CD14-positive monocyte (primary cell): ENCODE measurements at regions not wholly inside any gene's neighbourhood (a gene's known extent, or its start where the extent isn't known, plus 50 kb on each side); places are given as distances from the start of the nearest gene placed in this dataset.

ENCODE experiments used
- DNase-seq, 3 donors: peaks; one replicate each; pipeline ENCODE4 v3.0.0-alpha.2; 2011 to 2022
- H2AFZ ChIP-seq: 2 replicates; pipeline ENCODE4 v1.6.0; 2012; ENCODE audit warnings: mild to moderate bottlenecking, low read depth, low read length, inconsistent platforms; ENCODE audit not compliant: insufficient read depth, poor library complexity, severe bottlenecking
- H3K27ac ChIP-seq, 2 donors: 1 replicate in 1 of 2; 2 replicates in 1 of 2; pipeline ENCODE4 v1.5.1; 2012 to 2013; ENCODE audit warnings: low read length in 2 of 2, control low read depth in 1 of 2, inconsistent platforms in 1 of 2, low read depth in 1 of 2, mild to moderate bottlenecking in 1 of 2
- H3K27me3 ChIP-seq, 2 donors: one replicate each; pipeline versions ENCODE4 v1.6.0 to v1.6.1; 2011 to 2013; ENCODE audit warnings: low read length in 2 of 2; ENCODE audit not compliant: control insufficient read depth in 2 of 2, insufficient read depth in 2 of 2
- H3K36me3 ChIP-seq, 2 donors: replicated peaks in 1 of 2; 1 replicate in 1 of 2; 2 replicates in 1 of 2; pipeline versions ENCODE4 v1.5.1 to v1.6.1; 2012 to 2013; ENCODE audit warnings: low read length in 2 of 2, control low read depth in 1 of 2, inconsistent platforms in 1 of 2, mild to moderate bottlenecking in 1 of 2; ENCODE audit not compliant: insufficient read depth in 2 of 2, control insufficient read depth in 1 of 2
- H3K4me1 ChIP-seq, 2 donors: 1 replicate in 1 of 2; 2 replicates in 1 of 2; pipeline versions ENCODE4 v1.5.1 to v1.6.1; 2012 to 2013; ENCODE audit warnings: low read length in 2 of 2, control low read depth in 1 of 2, inconsistent platforms in 1 of 2, mild to moderate bottlenecking in 1 of 2, moderate library complexity in 1 of 2; ENCODE audit not compliant: insufficient read depth in 2 of 2, control insufficient read depth in 1 of 2
- H3K4me2 ChIP-seq: replicated peaks from 2 replicates; pipeline ENCODE3; 2012; ENCODE audit warnings: low read length, moderate library complexity, mild to moderate bottlenecking; ENCODE audit not compliant: poor library complexity, severe bottlenecking; ENCODE audit errors: extremely low read depth
- H3K4me3 ChIP-seq, 3 experiments: fragments of 200-600 bp in 1 of 3; sonication (generic) in 1 of 3; replicated peaks in 1 of 3; 1 replicate in 2 of 3; 2 replicates in 1 of 3; pipeline ENCODE4 v1.5.1; 2011 to 2013; ENCODE audit warnings: low read length in 3 of 3, mild to moderate bottlenecking in 3 of 3, control low read depth in 2 of 3, low read depth in 2 of 3, inconsistent platforms in 1 of 3, moderate library complexity in 1 of 3
- H3K79me2 ChIP-seq: 2 replicates; pipeline ENCODE4 v1.6.0; 2012; ENCODE audit warnings: mild to moderate bottlenecking, control low read depth, inconsistent platforms, low read length, moderate library complexity; ENCODE audit not compliant: insufficient read depth
- H3K9ac ChIP-seq: 2 replicates; pipeline ENCODE4 v1.6.0; 2017; ENCODE audit warnings: low read length, mild to moderate bottlenecking; ENCODE audit not compliant: insufficient read depth, poor library complexity, severe bottlenecking
- H3K9me3 ChIP-seq, 2 donors: replicated peaks in 1 of 2; 1 replicate in 1 of 2; 2 replicates in 1 of 2; pipeline versions ENCODE4 v1.5.1 to v1.6.1; 2012 to 2013; ENCODE audit warnings: low read length in 2 of 2, control low read depth in 1 of 2; ENCODE audit not compliant: control insufficient read depth in 1 of 2, insufficient read depth in 1 of 2
- H4K20me1 ChIP-seq: 2 replicates; pipeline ENCODE4 v1.6.0; 2012; ENCODE audit warnings: mild to moderate bottlenecking, low read length, control low read depth, moderate library complexity; ENCODE audit not compliant: insufficient read depth
- H3K27ac Mint-ChIP-seq, 7 donors: one replicate each; pipeline ENCODE4 v1.8.0; 2020; ENCODE audit warnings: mild to moderate bottlenecking in 7 of 7, mixed read lengths in 7 of 7, moderate library complexity in 6 of 7, inconsistent platforms in 2 of 7
- H3K27me3 Mint-ChIP-seq, 3 donors: one replicate each; pipeline ENCODE4 v1.8.0; 2021 to 2022; ENCODE audit warnings: low read depth in 3 of 3, mild to moderate bottlenecking in 3 of 3, mixed read lengths in 3 of 3, moderate library complexity in 3 of 3, inconsistent platforms in 1 of 3
- H3K36me3 Mint-ChIP-seq, 2 donors: one replicate each; pipeline ENCODE4 v1.8.0; 2020; ENCODE audit warnings: mixed read lengths in 2 of 2, inconsistent platforms in 1 of 2, mild to moderate bottlenecking in 1 of 2
- H3K4me1 Mint-ChIP-seq: one replicate; pipeline ENCODE4 v1.8.0; 2020; ENCODE audit warnings: mild to moderate bottlenecking, mixed read lengths
- H3K4me3 Mint-ChIP-seq, 2 donors: one replicate each; pipeline ENCODE4 v1.8.0; 2020; ENCODE audit warnings: mild to moderate bottlenecking in 2 of 2, mixed read lengths in 2 of 2, moderate library complexity in 1 of 2
- H3K9me3 Mint-ChIP-seq, 7 donors: one replicate each; pipeline ENCODE4 v1.8.0; 2020 to 2022; ENCODE audit warnings: mixed read lengths in 7 of 7, mild to moderate bottlenecking in 6 of 7, moderate library complexity in 6 of 7, inconsistent platforms in 2 of 7
- CTCF ChIP-seq: fragments of 200-600 bp; IDR thresholded peaks from one replicate; pipeline ENCODE4 v1.8.0; 2022; ENCODE audit warnings: antibody characterized with exemption, mild to moderate bottlenecking
- WGBS: methylation state at CpG from one replicate; pipeline ENCODE4 v1.1.5; 2013; ENCODE audit warnings: missing lambda C conversion rate; ENCODE audit not compliant: insufficient coverage; 5-methylcytosine and 5-hydroxymethylcytosine counted together
- intact Hi-C, 2 donors: fragments of 100-400 bp; cut with micrococcal nuclease; formaldehyde crosslinking; loops; one replicate each; pipeline versions ENCODE4 v1.15.0 to v1.15.1; 2023

GRCh38 chr20:23217023-23217422, 130.9 kb upstream of the CD93 start:
- Histone ChIP-seq H3K36me3 (peaks cover 0 to 7% of the 10 kb centered on the region in 2 donors), H3K9ac (no peak overlapping the region), H3K4me1 (peaks cover 14 to 18% of the 10 kb centered on the region in 2 donors), H3K27ac (peak overlapping the region in 1 of 2 donors; percentile 8), H4K20me1 (no peaks in the 10 kb centered on the region), H3K79me2 (no peaks in the 10 kb centered on the region), H3K27me3 (no peaks in the 10 kb centered on the region), H2AFZ (no peak overlapping the region), H3K4me2 (no peak overlapping the region), H3K9me3 (peaks cover under 1 to 16% of the 10 kb centered on the region in 2 donors), H3K4me3 (no peak overlapping the region)
- no peaks in the 10 kb centered on the region for H3K27me3 Mint-ChIP-seq
- intact Hi-C loops = no loop called here
- WGBS = no CpG with 5 or more reads among the region's 2 CpGs
- H3K4me1 Mint-ChIP-seq = peaks cover 23% of the 10 kb centered on the region
- H3K4me3 Mint-ChIP-seq = no peak overlapping the region
- peak overlapping the region in 3 of 7 donors; percentile 26 to 78 (median 76) for H3K27ac Mint-ChIP-seq
- peaks cover 4 to 10% of the 10 kb centered on the region in 2 donors for H3K36me3 Mint-ChIP-seq
- TF ChIP-seq CTCF = no peak
- H3K9me3 Mint-ChIP-seq = peaks cover 10 to 29% (median 22%) of the 10 kb centered on the region in 7 donors
- no peak for DNase-seq

DNA sequence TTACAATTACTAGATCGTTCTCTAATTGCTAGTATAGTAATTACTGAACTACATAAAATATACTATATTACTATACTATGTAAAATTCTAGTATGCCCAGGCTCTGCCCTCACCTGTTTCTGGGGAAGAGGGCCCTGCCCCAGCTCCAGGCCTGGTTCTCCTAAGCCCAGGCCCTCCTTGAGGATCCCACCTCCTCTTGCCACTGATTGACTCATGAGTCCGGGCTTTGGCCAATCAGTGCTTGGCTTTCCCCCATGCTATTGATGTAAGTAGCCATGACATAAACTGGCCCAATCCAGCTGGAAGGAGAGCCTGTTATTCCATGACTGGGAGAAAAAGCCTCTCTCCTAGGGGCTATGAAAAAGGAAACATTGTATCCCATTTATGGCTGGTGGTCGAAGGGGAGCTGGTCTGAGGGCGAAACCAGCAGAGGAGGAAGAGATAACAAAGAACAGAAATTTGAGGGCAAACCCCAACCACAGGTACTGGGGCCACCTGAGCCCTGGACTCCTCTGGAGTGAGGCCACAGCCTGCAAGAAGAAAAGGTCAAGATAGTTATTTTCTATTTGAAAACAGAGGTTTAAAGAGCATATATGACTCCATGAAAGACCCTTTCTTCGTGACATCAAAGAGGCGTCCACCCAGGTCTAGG, 129.3 kb upstream of the CD93 start:
- Histone ChIP-seq H3K9ac (no peak overlapping the region), H3K4me2 (no peak overlapping the region), H2AFZ (no peak overlapping the region), H3K27me3 (no peaks in the 10 kb centered on the region), H3K27ac (no peak overlapping the region), H3K4me3 (no peak overlapping the region), H3K36me3 (no peaks in the 10 kb centered on the region), H3K9me3 (peaks cover 0 to 1% of the 10 kb centered on the region in 2 donors), H4K20me1 (no peaks in the 10 kb centered on the region), H3K4me1 (peaks cover 19 to 25% of the 10 kb centered on the region in 2 donors), H3K79me2 (no peaks in the 10 kb centered on the region)
- H3K27ac Mint-ChIP-seq = peak overlapping the region in 1 of 7 donors; percentile 1
- H3K4me1 Mint-ChIP-seq = peaks cover 32% of the 10 kb centered on the region
- intact Hi-C loops = no loop called here
- H3K27me3 Mint-ChIP-seq = peaks cover 0 to 2% (median 0%) of the 10 kb centered on the region in 3 donors
- H3K4me3 Mint-ChIP-seq = no peak overlapping the region
- peaks cover 0 to 16% (median 7%) of the 10 kb centered on the region in 7 donors for H3K9me3 Mint-ChIP-seq
- no peak for TF ChIP-seq CTCF
- whole genome bisulfite sequencing = 92% methylated on average over 2 of the region's 6 CpGs
- H3K36me3 Mint-ChIP-seq = peaks cover 0 to 4% of the 10 kb centered on the region in 2 donors
- no peak for DNase-seq
